GM19351 (cell line): ENCODE measurements at regions not wholly inside any gene's neighbourhood (a gene's known extent, or its start where the extent isn't known, plus 50 kb on each side); places are given as distances from the start of the nearest gene placed in this dataset.
A peak's percentile ranks its signal among the peaks of the same experiment; 100 is the strongest.
"Not testable (repeated sequence)": the region's sequence is repeated elsewhere in the genome, so short reads cannot be mapped to it uniquely, and the experiment has no call there.

Experiments
- ATAC-seq: cut with Tn5 transposase; IDR thresholded peaks from one replicate; pipeline ENCODE4 v1.9.1; 2021; ENCODE audit warnings: mild to moderate bottlenecking, moderate library complexity; ENCODE audit not compliant: unreplicated experiment

DNA sequence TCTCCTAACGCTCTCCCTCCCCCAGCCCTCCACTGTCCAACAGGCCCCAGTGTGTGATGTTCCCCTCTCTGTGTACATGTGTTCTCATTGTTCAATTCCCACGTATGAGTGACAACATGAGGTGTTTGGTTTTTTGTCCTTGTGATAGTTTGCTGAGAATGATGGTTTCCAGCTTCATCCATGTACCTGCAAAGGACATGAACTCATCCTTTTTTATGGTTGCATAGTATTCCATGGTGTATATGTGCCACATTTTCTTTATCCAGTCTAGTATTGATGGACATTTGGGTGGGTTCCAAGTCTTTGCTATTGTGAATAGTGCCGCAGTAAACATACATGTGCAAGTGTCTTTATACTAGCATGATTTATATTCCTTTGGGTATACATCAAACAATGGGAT lies 347.4 kb downstream of the MAGEE1 start:
- not testable (repeated sequence) for ATAC-seq

DNA sequence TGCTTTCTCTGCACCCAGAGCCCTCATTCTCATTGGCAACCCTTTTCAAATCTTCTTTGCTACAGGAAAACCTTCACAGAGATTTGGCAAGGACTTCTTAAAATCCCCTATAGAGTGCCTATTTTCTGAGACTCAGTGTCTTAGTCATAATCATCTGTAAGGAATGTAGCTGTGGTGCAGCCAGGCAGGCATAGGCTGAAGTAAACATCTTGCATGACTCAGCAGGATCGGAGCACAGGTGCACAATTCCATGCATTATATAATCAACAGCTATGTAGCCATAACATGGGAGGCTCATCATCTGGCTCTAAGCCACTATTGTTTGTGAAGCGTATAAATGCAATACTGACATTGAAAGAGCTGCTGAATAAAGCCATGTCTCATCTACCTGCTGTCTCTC lies 368.8 kb downstream of the MAGEE1 start:
- ATAC-seq = no peak

DNA sequence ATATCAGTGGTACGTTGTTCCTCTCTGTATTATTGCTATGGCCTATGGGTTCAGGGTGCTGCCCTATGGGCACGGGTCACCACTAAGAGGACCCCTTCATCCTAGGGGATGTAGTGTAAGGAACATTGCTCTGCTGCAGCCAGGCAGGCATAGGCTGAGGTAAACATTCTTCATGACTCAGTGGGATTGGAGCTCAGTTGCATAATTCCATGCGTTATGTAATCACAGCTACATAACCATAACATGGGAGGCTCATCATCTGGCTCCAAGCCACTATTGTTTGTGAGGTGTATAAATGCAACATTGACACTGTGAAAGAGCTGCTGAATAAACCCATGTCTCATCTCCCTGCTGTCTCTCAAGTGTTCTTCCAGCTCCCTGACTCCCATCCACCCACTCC lies 375.2 kb downstream of the MAGEE1 start:
- ATAC-seq = no peak

DNA sequence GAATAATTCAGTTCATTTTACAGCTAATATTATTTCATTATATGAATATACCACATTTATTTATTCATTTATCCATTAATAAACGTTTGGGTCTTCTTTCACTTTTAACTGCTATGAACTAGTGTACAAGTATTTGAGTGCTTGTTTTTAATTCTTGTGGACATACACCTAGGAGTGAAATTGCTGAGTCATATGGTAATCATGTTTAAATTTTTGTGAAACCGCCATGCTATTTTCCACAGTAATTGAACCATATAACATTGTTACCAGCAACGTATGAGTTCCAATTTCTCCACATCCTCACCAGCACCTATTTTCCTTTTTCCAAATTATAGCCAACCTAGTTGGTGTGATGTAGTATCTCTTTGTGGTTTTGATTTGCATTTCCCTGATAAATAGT lies 388.2 kb downstream of the MAGEE1 start:
- no peak for ATAC-seq

DNA sequence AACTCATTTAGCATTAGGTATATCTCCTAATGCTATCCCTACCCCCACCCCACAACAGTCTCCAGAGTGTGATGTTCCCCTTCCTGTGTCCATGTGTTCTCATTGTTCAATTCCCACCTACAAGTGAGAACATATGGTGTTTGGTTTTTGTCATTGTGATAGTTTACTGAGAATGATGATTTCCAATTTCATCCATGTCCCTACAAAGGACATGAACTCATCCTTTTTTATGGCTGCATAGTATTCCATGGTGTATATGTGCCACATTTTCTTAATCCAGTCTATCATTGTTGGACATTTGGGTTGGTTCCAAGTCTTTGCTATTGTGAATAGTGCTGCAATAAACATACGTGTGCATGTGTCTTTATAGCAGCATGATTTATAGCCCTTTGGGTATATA lies 389.8 kb downstream of the MAGEE1 start:
- not testable (repeated sequence) for ATAC-seq

DNA sequence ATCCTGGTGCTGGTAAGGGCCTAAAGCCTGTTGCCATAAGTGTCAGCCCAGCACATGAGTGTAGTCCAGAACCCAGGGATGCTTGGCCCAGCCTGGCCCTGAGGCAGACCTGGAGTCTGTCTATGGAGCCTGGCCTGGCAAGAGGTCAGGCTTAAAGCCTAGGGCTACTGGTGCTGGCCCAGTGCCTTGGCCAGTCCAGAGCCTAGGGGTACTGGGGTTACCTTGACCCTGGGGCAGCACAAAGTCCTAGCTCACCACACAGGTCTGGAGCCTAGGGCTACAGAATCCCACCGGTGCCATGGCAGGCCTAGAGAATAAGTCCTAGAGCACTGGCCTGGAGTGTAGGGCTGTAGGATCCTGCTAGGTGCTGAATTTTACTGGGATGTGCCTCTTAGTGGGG lies 393.8 kb downstream of the MAGEE1 start:
- no peak for ATAC-seq

DNA sequence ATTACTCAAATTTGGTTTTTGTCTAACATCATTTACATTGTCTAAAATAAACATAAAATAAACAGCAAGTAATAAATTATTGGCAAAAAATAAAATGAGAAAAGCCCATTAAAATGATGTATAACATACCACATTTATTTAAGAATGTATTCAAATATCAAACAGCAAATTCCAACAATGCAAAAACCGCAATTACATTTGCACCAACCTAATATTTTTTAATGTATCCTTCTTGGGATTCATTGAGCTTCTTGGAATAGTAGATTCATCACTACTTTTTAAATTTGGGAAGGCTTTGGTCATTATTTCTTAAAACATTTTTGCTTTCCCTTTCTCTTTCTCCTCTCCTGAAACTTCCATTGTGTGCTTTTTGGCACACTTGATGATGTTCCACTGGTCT lies 400.2 kb downstream of the MAGEE1 start:
- ATAC-seq = no peak

DNA sequence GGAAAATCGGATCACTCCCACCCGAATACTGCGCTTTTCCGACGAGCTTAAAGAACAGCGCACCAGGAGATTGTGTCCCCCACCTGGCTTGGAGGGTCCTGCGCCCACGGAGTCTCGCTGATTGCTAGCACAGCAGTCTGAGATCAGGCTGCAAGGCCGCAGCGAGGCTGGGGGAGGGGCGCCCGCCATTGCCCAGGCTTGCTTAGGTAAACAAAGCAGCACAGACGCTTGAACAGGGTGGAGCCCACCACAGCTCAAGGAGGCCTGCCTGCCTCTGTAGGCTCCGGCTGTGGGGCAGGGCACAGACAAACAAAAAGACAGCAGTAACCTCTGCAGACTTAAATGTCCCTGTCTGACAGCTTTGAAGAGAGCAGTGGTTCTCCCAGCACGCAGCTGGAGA lies 413.4 kb downstream of the MAGEE1 start:
- ATAC-seq = not testable (repeated sequence)

DNA sequence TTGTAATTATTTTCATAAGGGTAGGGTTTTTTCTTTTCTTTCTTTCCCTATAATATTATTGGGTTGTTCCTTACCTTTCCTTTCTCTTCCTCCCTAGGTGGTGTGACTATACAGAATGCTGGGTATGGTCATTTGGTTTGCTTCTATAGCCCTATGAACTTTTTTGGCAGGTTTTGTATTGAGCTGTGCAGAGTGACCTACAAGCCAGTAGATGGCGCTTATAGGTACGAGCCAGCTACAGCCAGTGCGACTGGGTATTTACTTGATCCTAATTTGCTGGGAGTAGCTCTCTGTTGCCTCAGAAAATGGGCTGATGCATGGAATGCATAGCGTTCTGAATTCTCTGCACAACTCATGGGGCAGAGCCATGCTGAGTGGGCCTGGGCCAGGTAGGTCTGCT lies 423.3 kb downstream of the MAGEE1 start:
- ATAC-seq = no peak

DNA sequence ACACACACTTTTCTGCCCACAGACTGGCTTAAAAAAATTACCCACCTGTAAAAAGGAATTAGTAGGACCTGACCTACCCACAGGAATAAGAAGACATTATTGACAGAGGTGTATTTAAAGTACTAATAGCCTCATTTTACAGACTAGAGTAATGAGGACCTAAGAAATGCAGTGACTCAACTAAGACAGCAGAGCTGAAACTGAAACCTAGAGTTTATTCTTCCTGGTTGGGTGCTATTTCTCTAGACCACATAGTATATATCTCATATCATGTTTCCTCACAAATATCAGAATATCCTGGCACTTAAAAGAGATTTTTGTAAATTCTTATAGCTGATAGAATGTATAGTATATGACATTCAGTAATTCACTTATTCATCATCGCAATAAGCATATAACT lies 435.0 kb downstream of the MAGEE1 start:
- no peak for ATAC-seq

DNA sequence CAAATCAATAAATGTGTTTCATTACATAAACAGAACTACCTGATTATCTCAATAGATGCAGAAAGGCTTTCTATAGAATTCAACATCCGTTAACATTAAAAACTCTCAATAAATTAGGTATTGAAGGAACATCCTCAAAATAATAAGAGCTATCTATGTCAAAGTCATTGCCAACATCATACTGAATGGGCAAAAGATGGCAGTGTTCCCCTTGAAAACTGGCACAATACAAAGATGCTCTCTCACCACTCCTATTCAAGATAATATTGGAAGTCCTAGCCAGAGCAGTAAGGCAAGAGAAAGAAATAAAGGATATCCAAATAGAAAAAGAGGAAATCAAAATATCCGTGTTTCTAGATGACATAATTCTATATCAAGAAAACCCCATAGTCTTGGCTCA lies 466.4 kb downstream of the MAGEE1 start:
- ATAC-seq = no peak

DNA sequence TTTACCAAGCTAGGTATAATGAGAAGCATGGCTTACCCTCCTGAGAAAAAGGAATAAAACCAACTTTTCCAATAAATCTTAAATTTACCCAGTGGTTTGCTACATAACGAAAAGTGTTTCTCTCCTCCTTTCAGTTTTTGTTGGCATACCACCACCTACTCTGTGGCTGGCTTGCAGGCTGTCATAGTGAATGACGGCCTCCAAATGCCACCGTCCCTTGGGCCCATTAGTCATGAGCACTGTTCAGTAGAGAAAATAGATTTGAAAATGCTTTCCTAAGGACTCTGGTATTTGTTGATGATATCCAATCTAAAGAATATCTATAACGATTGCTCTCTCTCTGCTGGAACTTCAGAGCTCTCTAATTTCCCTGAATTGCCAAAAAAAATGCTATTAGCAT lies 488.3 kb downstream of the MAGEE1 start:
- ATAC-seq = no peak

DNA sequence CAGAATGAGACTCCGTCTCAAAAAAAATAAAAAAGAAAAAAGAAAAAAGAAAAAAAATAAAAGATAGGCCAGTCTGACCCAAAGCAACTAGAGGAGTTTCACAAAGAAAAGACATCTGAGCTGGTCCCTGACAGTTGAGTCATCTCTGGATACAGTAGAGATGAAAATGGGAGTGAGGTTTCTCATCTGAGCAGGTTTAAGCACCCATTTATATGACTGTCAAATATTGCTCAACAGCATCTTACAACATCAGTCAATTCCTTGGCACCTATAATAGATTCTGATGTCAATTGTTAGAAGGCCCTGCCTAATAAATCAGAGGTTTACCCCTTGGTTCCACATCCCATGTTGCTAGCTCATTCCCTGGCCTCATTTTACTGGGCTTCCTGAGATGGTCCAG lies 490.5 kb downstream of the MAGEE1 start:
- ATAC-seq = no peak

DNA sequence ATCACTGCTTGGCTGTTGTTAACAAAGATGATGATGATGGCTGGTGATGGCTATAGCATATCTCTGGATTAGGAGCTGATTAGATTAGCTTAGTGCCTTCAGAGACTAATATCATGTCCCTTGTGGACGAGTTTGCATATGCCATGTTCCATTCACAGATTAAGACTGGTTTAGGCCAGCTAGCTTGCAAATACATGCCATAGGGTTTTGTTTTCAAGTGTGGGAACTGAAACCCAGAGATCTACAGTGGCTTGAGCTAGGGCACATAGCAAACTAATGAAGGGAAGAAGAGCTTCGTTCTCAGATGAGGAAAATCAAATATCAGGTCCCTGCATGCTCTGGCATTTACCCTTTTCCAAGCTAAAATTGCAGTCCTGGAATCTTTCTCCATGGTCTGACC lies 492.3 kb downstream of the MAGEE1 start:
- ATAC-seq = no peak

DNA sequence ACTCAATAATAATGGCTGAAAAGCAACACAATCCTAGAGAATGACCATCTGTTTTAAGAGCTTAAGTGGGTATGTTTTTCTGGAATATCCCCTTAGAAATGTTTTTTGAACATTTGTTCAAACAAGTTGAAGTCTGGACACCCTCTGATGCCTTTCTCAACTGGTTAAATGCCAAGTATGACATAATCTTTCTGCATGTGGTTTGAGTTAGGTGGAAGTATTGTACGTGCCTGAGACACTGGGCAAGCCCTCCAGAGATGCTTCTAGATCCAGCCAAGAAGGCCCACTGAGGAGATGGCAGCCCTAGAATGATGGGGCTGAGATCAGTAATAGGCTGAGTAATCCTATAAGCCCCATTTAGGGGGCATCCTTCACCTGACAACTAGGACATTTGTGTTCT lies 493.1 kb downstream of the MAGEE1 start:
- ATAC-seq = no peak

DNA sequence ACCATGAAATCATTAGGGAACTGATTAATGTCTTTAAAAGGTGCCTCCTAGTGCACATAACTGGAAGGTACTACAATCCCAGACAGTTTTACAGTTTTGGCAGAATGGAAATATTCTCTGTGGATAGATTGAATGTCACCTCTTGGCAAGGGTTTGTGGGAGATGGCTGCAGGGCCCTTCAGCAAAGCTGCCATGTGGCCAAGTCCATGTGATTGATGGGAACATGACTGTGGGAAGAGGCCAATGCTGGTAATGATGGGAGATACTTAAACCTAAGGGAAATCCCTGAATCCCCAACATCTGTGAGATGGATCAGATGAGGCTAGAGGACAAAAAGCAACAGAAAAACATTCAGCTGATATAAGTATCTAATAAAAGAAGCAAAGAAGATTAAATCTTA lies 493.7 kb downstream of the MAGEE1 start:
- ATAC-seq = no peak

DNA sequence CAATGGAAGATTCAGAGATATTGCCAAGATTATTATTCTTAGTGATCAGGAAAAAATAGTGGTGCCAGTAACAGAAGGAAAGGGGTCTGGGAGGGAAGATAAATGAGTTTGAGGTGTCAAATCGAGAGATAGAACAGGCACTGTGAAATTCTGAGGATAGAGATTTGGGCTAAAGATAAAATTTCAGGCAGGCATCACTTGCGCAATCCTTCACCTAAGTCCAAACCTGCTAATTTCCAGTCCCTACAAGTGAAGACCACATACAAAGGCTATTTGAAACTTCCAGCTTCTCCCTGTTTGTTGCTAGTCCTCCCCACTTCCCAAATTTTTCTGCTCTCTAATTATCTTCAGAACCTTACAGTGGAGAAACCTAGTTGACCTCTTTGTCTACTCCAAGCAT lies 494.6 kb downstream of the MAGEE1 start:
- ATAC-seq = no peak

DNA sequence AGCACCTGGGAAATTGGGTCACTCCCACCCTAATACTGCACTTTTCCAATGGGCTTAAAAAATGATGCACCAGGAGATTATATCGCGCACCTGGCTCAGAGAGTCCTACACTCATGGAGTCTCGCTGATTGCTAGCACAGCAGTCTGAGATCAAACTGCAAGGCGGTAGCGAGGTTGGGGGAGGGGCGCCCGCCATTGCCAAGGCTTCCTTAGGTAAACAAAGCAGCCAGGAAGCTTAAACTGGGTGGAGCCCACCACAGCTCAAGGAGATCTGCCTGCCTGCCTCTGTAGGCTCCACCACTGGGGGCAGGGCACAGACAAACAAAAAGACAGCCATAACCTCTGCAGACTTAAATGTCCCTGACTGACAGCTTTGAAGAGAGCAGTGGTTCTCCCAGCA lies 497.1 kb downstream of the MAGEE1 start:
- not testable (repeated sequence) for ATAC-seq

DNA sequence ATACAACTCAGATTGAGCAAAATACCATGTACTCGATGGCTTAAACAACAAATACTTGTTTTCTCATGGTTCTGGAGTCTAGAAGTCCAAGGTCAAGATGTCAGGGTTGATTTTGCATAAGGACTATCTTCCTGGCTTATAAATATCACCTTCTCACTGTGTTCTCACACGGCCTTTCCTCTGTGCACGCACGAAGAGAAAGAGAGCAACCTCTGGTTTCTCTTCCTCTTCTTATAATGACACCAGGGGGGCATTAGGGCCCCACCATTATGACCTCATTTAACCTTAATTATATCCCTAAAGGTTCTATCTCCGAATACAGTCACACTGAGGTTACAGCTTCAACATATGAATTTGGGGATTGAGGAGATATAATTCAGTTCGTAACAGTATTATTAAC lies 504.0 kb downstream of the MAGEE1 start:
- no peak for ATAC-seq

DNA sequence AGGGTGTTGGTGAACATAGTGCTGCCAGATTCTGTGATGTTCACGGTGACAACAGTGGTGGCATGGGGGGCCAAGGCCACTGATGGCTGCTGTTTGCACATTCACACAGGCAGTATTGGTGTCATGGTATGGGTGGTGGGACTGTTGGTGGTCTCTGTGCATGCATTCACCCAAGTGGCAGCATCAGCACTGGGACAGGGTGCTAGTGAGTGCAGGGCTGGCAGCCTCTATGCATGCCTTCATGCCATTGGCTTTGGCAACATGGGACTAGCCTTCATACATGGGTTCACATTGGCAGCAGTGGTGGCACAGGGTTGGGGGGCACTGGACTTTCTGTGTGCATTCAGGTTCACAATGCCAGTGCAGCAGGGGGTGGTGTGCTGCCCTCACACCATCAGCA lies 489.7 kb upstream of the FGF16 start:
- no peak for ATAC-seq

DNA sequence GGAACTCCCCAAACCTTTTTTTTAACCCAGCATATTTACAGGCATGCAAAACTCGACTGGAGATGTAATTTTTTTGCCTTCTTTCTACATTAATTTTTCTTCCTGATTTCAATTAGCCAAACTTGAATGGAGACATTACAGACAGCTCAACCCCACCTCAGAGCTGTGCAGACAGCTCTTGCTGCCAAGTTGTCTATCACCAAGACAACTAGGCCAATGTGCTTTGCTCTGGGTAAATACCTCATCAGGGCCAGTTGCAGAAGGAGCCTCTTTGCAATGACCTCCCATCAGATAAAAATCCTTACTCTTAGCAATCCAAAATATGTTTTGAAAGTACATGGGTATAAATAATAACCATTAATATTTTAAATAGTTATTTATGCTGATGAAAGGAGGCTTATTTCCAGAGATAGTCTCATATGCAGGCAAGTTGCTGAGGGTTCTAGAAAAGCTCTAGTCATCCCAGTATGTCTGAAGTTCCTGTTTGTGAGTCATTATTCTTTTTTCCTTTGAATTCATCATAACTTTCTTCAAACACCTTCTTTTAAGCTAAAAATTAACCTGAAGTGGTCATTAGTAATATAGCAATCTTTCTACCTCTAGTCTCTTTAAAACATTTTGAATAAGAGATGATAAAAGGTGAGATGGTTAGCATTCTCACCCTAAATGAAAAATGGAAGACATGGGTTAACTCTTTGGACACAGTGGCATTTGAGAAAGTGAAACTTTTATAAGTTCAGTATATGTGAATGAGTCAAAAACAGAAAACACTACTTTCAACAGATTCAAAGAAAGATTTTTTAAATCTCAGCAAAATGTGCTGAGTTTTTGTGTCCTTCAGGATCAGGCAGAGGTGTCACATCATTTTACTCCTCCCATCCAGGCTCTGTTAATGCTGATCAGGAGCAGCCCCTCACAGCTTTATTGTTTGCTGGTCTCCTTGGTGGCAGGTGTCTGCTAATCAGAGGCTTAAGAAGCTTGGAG lies 475.5 kb upstream of the FGF16 start:
- peak; percentile 59 for ATAC-seq

DNA sequence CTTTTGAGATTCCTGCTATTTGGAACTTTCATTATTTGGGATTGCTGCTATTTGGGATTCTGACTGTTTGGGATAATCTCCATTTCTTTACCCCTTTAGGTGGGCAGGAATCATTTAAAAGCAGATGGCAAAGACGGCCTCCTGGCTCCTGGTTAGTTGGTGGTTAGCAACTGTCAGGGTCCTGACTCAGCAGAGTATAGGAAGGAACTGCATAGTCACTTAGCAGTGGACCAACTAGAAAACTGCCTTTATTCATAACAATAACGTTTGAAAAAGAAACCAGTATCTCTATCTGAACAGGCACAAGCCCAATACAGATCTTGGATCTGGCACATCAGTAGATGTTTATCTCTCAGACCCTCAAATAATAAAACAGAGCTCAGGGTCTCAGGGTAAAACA lies 469.7 kb upstream of the FGF16 start:
- no peak for ATAC-seq

DNA sequence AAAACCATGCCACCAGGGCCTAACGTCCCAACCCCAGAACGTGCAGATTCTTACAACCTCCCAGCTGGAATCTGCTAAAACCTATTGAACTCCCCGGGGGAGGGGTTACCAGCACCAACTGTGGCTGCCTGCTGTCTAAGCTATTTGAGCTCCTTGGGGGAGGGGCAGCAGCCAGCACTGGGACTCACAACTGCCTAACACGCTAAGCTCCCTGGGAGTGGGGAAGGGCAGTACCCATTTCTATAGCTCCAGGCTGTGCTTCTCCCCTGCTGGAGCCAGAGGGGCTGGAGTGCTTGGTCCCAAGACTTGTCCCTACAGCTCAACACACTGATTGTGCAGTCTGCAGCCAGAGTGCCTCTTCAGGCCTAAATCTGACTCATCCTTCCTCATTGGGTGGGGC lies 459.8 kb upstream of the FGF16 start:
- ATAC-seq = no peak
